ENCODE measurements at regions not wholly inside any gene's neighbourhood (a gene's known extent, or its start where the extent isn't known, plus 50 kb on each side); places are given as distances from the start of the nearest gene placed in this dataset.

GRCh38 chr7:46197785-46198540 lies 276.9 kb upstream of the IGFBP3 start:
- H3K36me3 ChIP-seq = no peaks in the 10 kb centered on the region
- TF ChIP-seq, protein P1, sequence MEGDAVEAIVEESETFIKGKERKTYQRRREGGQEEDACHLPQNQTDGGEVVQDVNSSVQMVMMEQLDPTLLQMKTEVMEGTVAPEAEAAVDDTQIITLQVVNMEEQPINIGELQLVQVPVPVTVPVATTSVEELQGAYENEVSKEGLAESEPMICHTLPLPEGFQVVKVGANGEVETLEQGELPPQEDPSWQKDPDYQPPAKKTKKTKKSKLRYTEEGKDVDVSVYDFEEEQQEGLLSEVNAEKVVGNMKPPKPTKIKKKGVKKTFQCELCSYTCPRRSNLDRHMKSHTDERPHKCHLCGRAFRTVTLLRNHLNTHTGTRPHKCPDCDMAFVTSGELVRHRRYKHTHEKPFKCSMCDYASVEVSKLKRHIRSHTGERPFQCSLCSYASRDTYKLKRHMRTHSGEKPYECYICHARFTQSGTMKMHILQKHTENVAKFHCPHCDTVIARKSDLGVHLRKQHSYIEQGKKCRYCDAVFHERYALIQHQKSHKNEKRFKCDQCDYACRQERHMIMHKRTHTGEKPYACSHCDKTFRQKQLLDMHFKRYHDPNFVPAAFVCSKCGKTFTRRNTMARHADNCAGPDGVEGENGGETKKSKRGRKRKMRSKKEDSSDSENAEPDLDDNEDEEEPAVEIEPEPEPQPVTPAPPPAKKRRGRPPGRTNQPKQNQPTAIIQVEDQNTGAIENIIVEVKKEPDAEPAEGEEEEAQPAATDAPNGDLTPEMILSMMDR (IDR thresholded peaks at IDR 0.05; ENCODE audit: low read depth, low read length) = no peak
- no peak for DNase-seq
- H3K27me3 ChIP-seq = no peaks in the 10 kb centered on the region
- H3K4me1 ChIP-seq = no peaks in the 10 kb centered on the region
- H3K9me3 ChIP-seq = no peaks in the 10 kb centered on the region
- H3K4me3 ChIP-seq (ENCODE audit: low read depth, low read length) = no peak overlapping the region

DNA sequence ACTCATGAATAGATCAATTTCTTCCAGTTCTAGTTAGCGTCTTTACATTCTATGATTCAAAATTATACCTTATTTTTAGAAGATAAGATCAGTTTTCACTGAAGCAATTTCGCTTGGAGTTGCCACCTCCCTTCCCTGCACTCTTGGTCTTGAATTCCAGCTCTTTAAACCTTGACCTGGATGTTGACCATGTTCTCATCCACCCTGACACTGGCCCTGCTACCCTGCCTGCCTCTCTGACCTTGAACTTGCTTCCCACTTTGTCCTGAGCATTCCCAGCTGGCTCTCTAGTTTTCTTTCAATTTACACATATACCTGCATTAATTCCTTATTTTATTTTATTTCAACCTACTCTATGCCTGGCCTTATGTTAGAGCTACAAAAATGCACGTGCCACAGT lies 274.9 kb upstream of the IGFBP3 start:
- no peaks in the 10 kb centered on the region for H3K9me3 ChIP-seq
- H3K4me1 ChIP-seq = no peaks in the 10 kb centered on the region
- H3K36me3 ChIP-seq = no peaks in the 10 kb centered on the region
- H3K27me3 ChIP-seq = no peaks in the 10 kb centered on the region
- no peak overlapping the region for H3K4me3 ChIP-seq (ENCODE audit: low read depth, low read length)
- DNase-seq = no peak
- TF ChIP-seq, protein P1 (IDR thresholded peaks at IDR 0.05; ENCODE audit: low read depth, low read length) = no peak

DNA sequence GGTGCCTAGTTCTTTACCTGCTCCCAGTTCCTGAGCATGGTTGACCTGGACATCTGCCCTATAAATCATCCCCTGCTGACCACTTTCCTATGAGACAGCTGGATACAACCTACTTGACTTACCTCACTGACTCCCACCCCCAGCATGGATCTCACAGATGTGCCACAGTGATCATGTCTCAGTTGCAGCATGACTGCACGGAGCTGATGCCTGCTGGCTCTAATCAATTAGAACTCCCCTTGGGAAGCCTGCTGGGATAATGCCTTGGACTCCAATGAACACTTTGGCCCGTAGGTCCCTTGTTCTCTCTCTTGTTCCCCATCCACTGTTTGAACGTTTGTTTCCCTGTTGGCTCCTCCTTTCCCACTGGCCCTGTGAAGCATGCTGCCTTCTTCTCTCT lies 271.2 kb upstream of the IGFBP3 start:
- TF ChIP-seq, protein P1 (IDR thresholded peaks at IDR 0.05; ENCODE audit: low read depth, low read length) = no peak
- Histone ChIP-seq H3K4me1 (no peaks in the 10 kb centered on the region), H3K27me3 (no peaks in the 10 kb centered on the region), H3K36me3 (no peaks in the 10 kb centered on the region), H3K9me3 (no peaks in the 10 kb centered on the region), H3K4me3 (ENCODE audit: low read depth, low read length) (no peak overlapping the region)
- DNase-seq = no peak

DNA sequence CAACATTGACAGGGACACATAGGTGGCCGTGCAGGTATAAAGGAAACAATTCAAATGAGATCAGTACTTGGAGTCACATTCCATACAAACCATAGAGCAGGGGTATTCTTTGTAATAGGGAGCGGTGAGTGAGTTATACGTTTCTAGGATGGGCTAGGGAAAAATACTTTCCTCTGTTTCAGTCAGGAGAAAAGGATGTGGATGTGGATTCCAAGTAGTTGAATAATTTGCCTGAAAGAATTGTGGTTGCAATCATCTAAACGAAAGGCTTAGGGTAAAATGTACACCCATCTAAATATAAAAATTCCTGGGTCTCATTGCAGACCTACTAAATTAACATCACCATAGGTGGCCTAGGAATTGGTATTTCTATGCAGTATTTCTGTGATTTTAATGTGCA lies 270.7 kb upstream of the IGFBP3 start:
- no peak for DNase-seq
- Histone ChIP-seq H3K9me3 (no peaks in the 10 kb centered on the region), H3K4me3 (ENCODE audit: low read depth, low read length) (no peak overlapping the region), H3K36me3 (no peaks in the 10 kb centered on the region), H3K27me3 (no peaks in the 10 kb centered on the region), H3K4me1 (no peaks in the 10 kb centered on the region)
- TF ChIP-seq, protein P1 (IDR thresholded peaks at IDR 0.05; ENCODE audit: low read depth, low read length) = no peak

- Histone ChIP-seq H3K9me3 (no peaks in the 10 kb centered on the region), H3K4me1 (no peaks in the 10 kb centered on the region), H3K4me3 (ENCODE audit: low read depth, low read length) (no peak overlapping the region), H3K36me3 (no peaks in the 10 kb centered on the region), H3K27me3 (no peaks in the 10 kb centered on the region)
- no peak for DNase-seq
- TF ChIP-seq, protein P1 (IDR thresholded peaks at IDR 0.05; ENCODE audit: low read depth, low read length) = no peak
These were observed 270.2 kb upstream of the IGFBP3 start for GRCh38 chr7:46191296-46191695.

- H3K4me1 ChIP-seq = no peaks in the 10 kb centered on the region
- no peak for DNase-seq
- H3K27me3 ChIP-seq = no peaks in the 10 kb centered on the region
- no peaks in the 10 kb centered on the region for H3K9me3 ChIP-seq
- H3K4me3 ChIP-seq (ENCODE audit: low read depth, low read length) = no peak overlapping the region
- TF ChIP-seq, protein P1 (IDR thresholded peaks at IDR 0.05; ENCODE audit: low read depth, low read length) = no peak
- no peaks in the 10 kb centered on the region for H3K36me3 ChIP-seq
These were observed 268.3 kb upstream of the IGFBP3 start for GRCh38 chr7:46189255-46189790.

All from BE2C (cell line).